ENCODE measurements at regions not wholly inside any gene's neighbourhood (a gene's known extent, or its start where the extent isn't known, plus 50 kb on each side); places are given as distances from the start of the nearest gene placed in this dataset.

GRCh38 chr10:120386896-120387295, 70.1 kb upstream of the PLPP4 start:
- DNase-seq, result no peak

DNA sequence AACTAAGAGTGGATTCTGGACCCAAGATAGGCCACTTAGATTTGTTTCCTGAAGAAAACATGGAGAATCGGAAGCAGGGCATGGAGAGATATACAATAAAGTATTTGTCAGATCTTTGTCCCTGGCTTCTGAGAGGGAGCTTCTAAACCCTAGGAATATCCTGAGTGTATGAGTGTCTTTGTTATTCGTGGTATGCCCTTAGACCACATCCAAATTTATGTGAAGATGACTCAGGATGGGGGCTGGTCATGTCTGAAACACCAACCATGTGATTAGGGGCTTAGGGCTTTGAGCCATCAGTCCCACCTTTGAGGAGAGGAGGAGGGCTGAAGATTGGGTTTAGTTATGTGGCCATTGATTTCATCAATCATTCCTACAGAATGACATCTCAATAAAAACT, 69.7 kb upstream of the PLPP4 start:
- no peak for DNase-seq

DNA sequence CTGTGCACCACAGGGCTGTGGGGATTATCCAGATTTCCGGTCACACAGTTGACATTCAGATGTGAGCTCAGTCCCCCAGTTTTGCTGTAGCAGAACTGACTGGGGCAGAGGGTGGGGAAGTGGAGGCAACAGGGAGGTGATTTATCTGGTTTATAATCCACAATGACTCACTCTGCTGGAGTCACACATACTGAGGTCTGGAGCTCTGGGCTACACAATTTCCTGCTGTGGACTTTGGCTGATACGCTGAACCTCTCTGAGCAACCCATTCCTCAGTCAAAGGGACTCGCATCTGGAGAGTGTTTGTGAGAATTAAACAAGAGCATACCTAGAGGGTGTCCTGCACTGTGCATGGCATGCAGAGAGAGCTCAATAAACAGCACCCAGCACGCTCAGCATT, 64.8 kb upstream of the PLPP4 start:
- DNase-seq, result no peak

DNA sequence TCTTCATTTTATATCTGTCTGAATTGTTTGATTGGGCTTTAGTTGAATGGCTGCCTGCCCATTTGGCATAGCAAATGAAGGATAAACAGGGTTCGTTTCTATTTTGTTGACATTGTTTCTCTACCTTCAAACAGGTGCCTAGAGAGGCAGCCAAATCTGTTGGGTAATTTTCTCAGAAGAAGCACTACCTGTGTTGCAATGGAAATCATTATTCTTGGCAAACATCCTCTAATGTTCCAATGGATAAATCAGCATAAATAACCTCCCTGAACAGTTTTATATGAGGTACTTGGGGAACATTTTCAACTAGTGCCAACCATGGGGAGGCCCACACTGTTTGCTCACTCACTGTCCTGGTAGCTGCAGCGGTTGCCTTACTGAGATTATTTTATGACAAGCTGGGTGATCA, 64.4 kb upstream of the PLPP4 start:
- DNase-seq, result no peak

DNA sequence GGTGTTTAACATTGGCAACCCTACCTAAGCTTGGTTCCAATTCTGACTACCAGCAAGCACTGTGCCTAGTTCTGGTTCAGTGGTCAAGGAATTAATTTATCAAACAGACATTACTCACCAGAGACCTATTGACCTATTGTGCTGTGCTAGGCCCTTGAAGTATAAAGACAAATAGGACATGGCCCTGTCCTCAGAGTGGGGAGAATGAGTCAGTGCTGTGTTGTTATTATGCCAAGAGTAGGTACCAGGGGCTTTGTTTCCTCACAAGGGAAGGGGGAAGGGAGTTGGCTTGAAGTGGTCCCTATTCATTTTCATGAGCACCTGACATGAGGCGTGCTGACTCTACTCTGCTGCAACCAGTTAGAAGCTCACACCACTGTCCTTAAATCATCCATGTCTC, 62.6 kb upstream of the PLPP4 start:
- no peak for DNase-seq

DNA sequence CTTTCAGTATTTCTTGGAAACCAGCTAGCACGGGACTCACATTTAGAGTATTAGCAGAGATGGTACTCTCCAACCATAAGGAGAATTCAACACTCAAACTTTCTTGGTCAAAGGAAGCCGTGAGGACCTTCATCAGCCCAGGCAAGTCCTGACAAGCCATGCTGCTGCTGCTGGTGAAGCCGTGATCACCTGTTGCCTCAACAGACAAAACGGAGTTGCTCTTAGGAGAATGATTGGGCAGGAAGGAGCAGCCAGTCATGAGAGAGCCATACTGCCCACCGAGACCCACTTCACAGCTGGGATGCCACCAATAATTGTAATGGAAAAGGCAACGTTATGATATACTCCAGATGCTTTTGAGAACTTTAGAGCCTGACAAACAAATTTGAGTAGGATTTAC, 60.8 kb upstream of the PLPP4 start:
- no peak for DNase-seq

DNA sequence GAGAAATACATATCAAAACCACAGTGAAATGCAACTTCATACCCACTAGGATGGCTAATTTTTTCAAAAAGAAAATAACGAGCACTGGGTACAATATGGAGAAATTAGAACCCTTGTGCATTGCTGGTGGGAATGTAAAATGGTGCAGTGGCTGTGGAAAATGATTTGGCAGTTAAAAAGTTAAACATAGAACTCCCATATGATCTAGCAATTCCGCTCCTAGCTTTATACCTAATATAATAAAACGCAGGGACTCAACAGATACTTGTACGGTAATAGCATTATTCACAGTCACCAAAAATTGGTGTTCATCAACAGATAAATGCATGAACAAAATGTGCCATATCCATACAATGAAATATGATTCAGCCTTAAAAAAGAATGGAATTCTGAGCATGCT, 58.8 kb upstream of the PLPP4 start:
- DNase-seq, result no peak

DNA sequence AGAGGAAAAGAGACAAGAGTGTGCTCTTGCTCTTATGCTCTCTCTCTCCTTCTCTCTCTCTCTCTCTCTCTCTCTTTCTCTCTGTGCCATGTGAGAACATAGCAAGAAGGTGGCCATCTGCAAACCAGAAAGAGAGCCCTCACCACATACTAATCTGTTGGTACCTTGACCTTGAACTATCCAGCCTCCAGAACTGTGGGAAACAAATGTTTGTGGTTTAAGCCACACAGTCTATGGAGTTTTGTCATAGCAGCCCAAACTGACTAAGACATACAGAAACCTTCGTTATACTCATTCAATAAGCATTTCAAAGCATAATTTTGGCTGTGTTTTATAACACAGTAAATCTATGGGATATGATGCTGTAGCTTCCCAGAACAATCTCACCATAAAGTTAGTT, 56.4 kb upstream of the PLPP4 start:
- DNase-seq, result no peak

DNA sequence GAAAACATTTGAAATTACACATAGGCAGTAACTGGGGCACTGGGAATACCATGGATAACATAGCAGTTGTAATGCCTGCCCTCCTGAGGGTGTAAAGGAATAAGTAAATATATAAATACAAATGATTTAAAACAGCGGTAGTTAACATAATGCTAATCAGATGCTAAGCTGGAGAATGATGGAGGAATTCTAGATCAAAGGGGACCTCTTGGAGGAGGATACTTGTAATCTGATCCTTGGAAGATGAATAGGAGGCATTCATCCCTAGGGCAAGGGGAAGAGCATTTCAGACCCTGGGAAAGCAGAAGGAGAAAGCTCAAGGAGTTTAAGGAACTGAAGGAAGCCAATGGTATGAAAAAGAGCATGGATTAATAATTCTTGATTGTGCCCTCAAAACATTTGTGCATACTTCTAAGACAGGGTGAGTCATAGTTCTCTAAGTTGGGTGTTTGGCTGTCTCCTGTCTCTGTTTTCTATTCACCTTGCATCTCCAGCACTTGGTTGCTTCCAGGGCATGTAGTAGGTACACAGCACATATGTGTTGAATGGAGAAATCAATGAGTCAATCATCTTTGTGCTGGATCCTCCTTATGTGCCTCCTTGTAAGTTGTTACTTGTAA, 54.8 kb upstream of the PLPP4 start:
- no peak for DNase-seq

- no peak for DNase-seq
Measured at GRCh38 chr10:120403109-120403508, 53.9 kb upstream of the PLPP4 start.

- no peak for DNase-seq
Measured at GRCh38 chr10:120406376-120406775, 50.7 kb upstream of the PLPP4 start.

All from NCI-H2171 (cell line).